Pons (tissue), 1 donor: ENCODE measurements at regions not wholly inside any gene's neighbourhood (a gene's known extent, or its start where the extent isn't known, plus 50 kb on each side); places are given as distances from the start of the nearest gene placed in this dataset.
"Not testable (repeated sequence)": the region's sequence is repeated elsewhere in the genome, so short reads cannot be mapped to it uniquely, and the experiment has no call there.

Experiments
- DNase-seq: peaks from one replicate; pipeline ENCODE4 v3.0.0-alpha.2; 2016; ENCODE audit warnings: low spot score

DNA sequence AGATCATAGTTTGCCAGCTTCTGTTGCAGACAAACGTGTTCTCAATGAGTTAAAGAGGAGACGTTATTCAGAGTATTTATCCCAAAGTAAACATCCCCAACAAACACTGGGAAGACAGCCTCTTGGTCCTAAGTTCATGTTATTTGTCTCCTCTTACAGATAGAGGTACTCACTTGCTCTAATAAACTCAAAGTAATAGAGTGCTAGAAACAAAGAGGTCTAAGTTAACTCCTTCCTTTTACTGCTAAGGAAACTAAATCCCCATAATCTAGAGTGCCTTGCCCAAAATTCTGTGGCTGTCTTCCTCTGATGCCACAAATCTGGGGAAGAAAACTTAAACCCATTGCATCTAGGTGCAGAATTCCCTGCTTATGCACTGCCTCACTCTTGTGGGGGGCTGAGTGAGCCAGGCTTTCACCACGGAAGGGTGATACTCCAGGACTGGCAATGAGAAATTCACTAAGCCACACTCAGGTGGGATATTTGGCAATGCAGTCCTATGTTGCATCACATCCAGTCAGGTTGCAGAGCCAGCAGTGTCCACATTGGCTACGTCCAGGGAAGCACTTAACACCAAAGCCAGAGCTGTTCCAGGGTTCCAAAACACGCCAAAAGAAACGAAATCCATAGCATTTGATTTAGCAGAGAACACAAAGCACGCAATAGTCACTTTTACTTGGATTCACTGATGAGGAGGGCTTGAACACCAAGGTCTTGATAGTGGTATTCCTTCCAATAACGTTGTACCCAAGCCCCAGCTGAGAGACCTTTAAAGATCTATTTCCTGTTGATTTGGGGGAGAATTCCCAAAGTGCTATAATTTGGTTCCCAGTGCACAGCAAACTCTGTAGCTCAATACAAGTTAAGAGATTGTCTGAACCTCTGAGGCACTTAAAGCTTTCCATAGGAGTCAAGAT lies 81.0 kb upstream of the FOXQ1 start:
- no peak for DNase-seq

DNA sequence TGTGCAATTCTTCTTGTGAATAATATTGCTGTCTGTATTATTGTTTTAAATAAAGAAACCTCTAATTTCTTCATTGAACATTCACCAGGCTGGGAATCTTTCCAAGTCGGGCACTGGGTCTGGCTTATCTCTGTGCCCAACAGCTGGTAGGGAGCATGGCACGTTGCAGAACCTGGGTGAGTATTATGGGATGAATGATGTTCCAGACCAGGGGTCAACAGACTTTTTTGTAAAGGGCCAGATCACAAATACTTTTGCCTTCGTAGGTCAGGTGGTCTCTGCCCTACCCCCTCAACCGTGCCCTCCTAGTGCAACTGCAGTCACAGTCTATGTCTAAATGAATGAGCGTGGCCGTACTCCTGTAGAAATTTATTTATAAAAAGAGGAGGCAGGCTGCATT lies 81.6 kb upstream of the FOXQ1 start:
- DNase-seq, result no peak

DNA sequence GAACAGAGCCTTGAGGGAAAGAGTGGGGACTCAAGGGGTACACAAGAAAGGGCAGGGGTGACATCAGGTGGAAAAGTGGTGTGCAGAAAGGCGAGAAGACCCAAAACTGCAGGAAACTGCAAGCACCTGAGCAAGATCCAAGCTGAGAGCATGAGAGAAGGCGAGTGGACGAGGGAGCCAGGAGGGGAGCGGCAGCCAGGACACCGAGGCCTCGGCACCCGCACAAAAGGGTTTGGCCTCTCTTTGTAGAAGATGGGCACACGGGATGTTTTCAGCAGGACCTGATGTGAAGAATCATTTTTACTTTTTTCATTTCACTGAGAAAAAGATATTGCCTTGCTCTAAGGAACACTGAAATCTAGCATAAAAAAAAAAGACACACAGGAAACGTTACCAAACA lies 82.1 kb upstream of the FOXQ1 start:
- no peak for DNase-seq

DNA sequence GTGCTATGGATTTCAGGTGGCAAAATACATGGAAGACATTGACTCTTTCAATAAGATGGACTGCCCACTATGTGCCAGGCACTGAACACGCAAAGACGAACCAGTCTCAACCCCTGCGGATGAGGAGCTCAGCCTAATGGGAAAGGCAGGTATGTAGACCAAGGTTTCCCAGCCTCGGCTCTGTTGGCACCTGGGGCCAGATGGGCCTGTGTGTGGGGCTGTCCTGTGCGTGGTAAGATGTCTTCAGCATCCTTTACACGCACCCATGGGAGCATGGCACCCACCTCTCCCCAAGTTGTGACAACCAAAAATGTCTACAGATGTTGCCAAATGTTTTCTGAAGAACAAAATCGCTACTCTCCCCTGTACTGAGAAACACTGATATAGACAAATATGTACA lies 82.6 kb upstream of the FOXQ1 start:
- no peak for DNase-seq

DNA sequence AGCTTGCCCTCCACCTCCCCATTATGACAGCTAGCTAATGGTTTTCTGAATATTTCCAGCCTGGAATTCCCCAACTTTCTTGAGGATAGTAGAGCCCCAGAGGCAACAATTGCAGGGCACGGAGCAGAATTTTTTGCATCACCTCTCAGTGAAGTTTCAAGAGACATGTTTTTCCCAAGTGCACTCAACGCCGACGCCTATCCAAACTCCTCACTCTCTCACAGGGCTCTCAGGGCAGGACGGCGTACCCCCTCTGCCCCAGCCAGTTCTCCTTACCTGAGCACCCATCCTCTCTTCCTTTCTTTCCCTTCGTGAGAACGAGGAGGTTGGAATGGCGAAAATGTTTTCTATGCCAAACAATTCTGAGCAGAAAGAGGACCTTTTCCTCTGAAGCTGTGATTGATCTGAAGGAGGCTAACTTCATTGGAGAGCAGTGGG lies 83.1 kb upstream of the FOXQ1 start:
- DNase-seq, result no peak

DNA sequence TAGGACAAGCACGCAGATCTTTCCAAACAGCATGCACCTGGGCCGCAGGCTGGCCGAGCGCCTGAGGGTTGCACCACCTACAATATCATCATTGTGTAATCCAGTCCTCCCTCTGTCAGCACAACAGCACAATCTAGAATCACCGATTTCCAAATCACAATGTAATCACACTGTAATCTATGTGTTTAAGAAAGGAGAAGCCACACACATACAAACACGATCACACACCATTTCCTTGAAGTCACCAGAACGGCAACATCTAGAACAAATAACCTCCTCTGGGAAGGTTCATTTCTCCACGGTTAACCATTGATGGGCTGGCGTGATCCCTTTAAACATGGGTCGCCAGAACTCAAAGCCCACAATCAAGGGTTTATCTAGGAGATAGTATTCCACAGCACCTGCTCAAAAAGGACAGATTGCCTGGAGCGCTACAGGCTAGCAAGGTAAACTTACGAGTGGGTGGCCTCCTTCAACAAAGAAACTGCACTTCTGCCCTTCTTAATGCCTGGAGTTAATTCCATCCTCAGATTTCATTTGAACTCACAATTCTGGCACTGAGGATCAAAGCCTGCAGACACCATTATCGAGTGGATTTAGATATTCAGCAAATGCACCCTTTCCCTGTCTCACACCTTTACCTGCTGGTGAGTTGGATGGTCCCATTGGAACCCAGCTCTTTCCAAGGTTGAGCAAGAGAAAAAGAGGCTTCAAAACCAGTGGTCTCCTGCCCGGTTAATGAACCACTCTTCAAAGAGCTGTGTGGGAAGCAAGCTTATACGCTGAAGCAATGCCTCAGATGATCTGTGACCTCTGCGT lies 83.8 kb upstream of the FOXQ1 start:
- no peak for DNase-seq

DNA sequence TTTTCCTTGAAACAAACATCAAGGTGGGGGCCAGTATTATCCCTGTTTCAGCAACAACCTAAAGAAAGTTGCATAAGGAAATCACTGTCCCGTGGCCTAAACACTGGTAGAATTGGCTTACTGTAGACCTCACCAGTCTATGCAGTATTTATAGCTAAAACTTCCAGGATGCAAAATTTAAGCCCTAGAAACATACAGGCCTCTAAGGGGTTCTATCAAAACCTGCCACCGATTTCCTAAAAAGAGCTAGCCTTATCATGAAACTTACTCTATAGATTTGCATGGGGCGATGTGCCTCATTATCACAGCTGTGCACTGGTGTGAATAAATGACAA lies 84.3 kb upstream of the FOXQ1 start:
- no peak for DNase-seq

DNA sequence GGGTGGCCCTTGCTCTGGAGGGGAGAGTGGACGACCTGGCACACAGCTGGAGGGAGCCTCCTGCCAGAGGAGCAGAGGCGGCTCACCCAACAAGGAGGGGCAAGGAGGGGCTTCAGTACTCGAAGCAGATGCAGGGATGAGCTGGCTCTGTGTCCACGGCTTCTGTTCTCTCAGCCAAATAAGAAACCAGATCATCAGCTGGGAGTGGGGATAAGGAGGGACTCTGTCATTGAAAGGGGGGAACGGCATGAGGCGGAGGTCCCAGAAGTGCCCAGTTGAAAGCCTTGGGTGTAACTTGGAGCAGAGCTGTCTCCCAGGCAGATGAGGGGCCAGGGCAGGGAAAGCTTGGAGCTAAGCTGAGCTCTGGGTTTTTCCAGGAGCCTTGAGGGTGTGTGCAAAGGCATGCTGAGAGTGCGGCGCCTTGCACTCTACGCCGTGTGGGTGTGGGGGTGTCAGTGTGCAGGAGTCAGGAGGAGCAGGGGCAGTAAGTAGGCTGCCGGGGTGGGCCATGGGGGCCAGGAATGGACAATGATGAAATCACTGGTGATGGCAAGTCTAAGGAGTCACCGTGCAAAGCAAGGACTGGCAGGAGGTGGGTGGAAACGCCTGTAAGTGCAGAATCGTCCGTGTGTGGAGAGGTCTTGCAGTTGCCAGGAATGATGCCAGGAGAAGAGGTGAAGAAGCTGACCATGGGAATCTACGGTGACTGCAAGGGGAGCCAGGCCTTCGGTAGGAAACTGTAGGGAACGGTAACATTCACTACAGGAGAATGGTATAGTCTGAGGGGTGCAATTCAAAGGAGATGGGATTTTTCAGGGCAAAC lies 85.4 kb upstream of the FOXQ1 start:
- DNase-seq, result no peak

DNA sequence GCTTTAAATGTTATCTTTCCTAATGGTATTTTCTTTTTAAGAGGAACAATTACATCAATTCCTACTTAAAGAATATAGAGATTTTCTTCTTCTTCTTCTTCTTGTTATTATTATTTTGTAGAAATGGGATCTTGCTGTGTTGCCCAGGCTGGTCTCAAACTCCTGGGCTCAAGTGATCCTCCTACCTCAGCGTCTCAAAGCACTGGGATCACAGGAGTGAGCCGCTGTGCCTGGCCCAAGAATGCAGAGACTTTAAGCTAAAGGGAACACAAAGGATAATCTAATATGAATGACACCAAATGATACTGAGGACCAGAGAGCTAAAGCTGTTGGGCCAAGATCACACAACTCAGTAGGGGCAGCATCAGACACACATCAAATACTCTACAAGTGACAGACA lies 87.4 kb upstream of the FOXQ1 start:
- DNase-seq, result no peak

DNA sequence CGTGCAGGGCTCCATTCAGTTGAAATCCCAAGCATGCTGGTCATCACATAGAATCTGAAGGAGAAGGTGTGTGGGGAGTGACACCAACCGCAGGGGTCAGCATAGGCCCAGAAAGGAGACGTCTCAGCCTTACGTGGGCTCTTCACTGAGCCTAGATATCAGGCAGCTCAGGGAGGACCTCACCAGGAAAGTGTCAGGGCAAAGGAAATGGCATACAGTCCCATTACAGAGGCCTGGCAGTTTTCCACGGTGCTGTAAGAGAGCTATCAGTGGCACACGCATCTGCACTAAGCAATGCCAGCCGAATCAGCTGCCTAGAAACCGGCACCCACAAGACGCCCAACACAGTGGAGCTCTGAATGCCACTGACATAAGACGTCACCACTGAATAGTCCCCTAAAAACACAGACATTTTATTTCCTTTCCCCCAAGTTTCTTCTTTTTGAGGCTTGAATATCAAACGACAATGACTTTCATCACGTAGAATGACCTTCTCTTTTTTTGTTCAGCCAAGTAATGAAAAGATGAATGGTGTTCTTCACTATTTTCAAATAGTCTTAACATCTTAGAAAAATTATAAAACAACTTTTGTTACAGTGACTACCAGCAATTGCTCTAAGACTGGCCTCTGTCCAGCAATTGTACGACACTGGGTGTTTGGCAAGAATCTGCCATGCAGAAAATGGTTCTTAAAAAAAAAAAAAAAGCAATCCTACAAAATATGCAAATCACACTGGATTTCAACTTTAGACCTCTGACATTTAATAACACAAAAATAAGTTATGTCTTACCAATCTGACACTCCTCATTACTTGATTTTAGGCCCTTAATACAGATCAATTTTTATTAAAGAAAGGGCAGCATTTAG lies 88.9 kb upstream of the FOXQ1 start:
- DNase-seq, result peak; percentile 59

DNA sequence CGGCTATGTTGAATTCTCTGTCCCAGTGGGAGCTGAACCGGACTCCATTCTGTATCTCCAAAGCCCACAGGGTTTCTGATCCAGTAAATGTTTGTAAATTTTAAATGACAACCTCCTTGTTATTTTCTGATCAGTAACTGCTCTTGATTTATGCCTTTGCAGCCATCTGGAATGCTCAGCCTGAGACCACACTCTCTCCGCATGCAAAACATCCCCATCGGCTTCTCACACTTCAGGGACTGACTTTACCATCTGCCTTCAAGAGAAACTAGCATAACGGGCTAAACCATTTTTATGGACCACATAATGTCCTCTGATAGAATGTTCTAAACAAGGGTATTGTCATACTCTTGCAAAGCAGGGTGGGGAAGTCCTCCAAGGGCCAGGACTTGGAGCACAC lies 94.5 kb upstream of the FOXQ1 start:
- no peak for DNase-seq

DNA sequence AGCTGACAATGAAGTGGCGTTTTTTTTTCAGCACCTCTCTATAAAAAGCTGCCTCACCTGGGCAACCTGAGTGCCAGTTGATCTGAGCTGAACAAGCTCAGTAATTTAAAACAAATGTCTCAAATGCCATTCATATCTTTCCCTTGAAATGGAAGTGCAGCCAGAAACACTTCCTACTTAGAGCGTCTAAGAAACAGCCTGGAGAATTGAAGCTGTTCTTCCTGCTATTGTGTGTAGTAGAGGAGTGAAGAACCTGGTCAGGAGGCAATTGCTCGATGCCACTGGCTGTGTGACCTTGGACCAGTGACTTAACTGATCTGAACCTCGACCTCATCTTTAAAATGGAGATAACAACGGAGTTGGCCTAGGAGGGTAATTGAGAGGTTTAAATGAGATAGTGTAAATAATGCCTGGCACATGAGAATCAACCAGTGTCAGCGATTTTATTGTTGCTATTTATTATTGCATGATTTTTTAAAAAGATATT lies 95.4 kb upstream of the FOXQ1 start:
- no peak for DNase-seq

DNA sequence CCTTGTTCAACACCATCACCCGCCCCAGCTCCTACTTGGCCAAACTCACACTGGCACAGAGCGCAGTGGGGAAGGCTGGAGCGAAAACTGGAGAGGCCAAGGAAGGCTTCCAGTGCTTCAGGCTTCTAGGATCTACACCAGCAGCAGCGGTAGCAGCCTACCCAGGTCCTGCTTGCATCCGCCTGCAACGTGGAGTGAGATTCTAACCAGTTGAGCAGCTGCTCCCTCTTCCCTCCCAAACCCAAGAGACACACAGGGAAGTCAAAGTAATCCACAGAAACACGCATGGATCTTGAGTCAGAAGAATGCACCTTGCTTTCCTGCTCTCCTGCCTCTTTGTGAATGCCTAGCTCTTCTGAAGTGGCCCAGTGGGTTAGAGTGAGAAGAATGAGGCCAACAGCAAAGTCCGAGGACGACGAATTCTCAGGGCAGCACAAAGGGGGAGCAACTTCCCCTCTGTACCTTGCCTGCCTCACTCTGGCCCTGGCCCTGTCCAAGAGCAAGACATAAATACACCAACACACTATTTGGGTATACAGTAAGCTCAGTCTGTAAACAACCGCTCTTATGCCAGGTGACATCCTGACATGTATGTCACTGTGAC lies 95.9 kb upstream of the FOXQ1 start:
- no peak for DNase-seq

DNA sequence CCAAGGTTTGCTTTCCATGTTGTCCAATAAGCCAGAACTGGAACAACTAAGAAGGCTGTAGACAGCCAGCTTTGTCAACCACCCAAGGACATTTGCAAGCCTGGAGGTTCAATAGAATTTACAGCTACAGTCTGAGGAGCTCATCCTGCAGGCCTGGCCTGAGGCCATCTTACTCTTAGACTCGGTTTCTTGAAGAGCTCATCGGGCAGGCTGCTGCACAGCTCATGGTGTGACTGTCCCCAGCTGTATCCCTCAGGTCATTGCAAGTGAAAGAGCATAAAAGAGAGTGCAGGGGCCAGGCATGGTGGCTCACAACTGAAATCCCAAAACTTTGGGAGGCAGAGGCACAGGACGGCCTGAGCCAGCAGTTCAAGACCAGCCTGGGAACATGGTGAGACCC lies 96.9 kb upstream of the FOXQ1 start:
- no peak for DNase-seq

DNA sequence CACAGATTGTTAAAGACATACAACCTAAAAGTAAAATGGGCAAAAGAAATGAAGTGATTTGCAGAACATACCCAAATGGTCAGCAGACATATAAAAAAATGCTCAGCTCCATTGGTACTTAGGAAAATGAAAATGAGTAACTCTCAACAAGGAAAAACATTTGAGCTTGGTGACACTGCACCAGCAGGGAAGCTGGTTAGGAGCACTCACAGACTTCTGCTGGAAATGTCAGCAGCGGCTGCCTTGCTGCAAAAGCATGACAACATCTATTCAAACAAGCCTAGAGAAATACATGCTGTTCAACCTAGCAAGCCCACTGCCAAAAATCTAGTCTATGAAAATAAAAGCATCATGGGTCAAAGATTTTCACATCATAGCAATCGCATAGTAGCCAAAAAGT lies 99.0 kb upstream of the FOXQ1 start:
- DNase-seq, result no peak

DNA sequence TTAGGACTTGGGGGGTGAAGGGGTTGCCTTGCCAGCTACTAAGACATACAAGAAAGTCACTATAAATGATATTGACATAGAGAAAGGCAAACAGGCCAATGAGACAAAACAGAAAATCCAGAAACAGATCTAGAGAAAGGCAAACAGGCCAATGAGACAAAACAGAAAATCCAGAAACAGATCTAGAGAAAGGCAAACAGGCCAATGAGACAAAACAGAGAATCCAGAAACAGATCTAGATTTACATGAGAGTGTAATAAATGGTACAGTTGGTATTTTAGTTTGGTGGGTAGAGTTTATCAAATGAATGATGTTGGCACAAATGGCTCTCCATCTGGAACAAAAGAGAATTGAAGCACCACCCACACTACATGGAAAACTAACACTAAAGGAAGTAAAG lies 99.8 kb upstream of the FOXQ1 start:
- not testable (repeated sequence) for DNase-seq

DNA sequence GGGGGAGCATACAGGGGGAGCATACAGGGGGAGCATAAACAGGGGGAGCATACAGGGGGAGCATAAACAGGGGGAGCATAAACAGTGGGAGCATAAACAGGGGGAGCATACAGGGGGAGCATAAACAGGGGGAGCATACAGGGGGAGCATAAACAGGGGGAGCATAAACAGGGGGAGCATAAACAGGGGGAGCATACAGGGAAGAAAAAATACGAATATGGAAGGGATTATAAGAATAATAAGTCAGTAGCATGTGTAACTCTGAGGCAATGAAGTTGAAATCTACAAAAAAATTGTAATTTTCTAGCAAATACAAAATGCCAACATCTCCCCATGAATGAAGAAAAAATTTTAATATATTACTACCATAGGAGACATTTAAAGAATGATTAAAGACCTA lies 101.3 kb upstream of the FOXQ1 start:
- DNase-seq, result not testable (repeated sequence)

DNA sequence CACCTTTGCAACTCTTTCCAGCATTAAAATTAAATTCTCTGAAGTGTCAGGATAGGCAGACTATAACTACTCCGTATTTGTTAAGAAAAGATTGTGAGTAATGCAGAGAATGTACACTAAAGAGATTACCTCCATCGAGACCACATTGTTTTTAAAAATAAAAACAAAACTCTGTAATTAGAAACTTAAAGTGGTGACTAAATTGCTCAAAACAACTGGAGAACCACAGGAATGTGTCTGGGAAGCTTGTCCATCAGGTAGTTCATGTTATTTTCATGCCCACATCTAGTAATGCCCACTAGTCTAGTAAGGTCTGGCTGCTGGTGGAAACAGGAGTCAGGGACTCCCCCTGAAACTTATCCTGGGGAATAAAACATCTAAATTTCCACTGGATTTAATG lies 103.0 kb upstream of the FOXQ1 start:
- no peak for DNase-seq

DNA sequence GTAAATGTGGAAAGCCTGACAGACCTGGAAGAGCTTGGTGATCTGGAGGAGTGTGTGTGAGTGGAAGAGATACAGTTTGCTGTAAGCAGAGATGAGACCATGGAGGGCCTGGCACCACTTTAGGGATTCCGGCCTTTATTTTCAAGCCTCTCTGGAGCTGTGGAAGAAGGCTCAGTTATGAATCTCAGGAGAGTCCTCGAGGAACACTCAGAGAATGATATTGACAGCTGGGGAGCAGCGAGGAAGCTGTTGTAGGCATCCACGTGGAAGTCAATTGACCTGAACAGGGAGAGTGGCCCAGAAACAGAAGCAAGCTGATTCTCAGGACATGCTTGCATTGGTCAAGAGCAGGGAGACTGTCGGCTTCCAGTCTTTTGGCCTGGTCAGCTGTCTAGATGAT lies 108.4 kb upstream of the FOXQ1 start:
- no peak for DNase-seq

DNA sequence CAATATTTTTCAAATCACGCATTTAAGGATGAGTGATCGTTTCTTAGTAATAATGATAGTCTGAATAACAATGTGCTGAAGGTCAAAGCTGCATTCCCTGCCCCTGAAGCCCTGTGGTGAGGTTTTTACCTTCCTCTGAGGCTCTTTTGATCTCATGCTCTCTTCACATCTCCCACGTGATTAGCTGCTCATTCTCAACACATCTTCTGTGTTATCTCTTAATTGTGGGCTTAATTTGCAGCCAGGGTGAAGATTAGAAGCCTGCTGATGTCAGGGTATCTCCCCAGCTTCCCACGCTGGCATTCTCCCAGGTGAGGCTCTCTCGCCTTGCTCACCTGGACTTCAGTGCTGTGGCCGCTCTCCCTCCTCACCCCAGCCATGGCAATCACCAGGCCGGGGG lies 109.7 kb upstream of the FOXQ1 start:
- no peak for DNase-seq
